HEK293 (cell line): ENCODE measurements at regions not wholly inside any gene's neighbourhood (a gene's known extent, or its start where the extent isn't known, plus 50 kb on each side); places are given as distances from the start of the nearest gene placed in this dataset.

Experiments
- PRDM1 ChIP-seq: fragments of 450-650 bp; formaldehyde crosslinking; IDR thresholded peaks from 2 replicates; pipeline ENCODE4; 2016; ENCODE audit warnings: missing biosample characterization, missing genetic modification characterization
- YY1 ChIP-seq: fragments of 450-650 bp; formaldehyde crosslinking; IDR thresholded peaks from 2 replicates; pipeline ENCODE4 v1.5.1; 2018; ENCODE audit warnings: missing biosample characterization, missing genetic modification characterization
- ZBTB17 ChIP-seq: fragments of 450-650 bp; formaldehyde crosslinking; IDR thresholded peaks from 2 replicates; pipeline ENCODE4 v1.5.1; 2016; ENCODE audit warnings: missing biosample characterization, missing genetic modification characterization
- ZBTB7A ChIP-seq: fragments of 450-650 bp; formaldehyde crosslinking; IDR thresholded peaks from 2 replicates; pipeline ENCODE4 v1.5.1; 2016; ENCODE audit warnings: low read depth, missing biosample characterization, missing genetic modification characterization
- ZNF138 ChIP-seq: fragments of 450-650 bp; formaldehyde crosslinking; IDR thresholded peaks from 2 replicates; pipeline ENCODE4 v1.5.1; 2016; ENCODE audit warnings: missing biosample characterization, missing genetic modification characterization, borderline replicate concordance
- ZNF248 ChIP-seq: fragments of 450-650 bp; formaldehyde crosslinking; IDR thresholded peaks from 2 replicates; pipeline ENCODE4 v1.5.1; 2017; ENCODE audit warnings: missing biosample characterization, missing genetic modification characterization
- ZNF274 ChIP-seq, 2 experiments: fragments of 200-500 bp in 1 of 2; fragments of 450-650 bp in 1 of 2; sonication (Bioruptor generic) in 1 of 2; formaldehyde crosslinking in 1 of 2; IDR thresholded peaks; 2 replicates each; pipeline versions ENCODE4 v1.5.1 to v1.6.1; 2014 to 2016; ENCODE audit warnings: borderline replicate concordance in 1 of 2, inconsistent platforms in 1 of 2, low read length in 1 of 2, missing biosample characterization in 1 of 2, missing genetic modification characterization in 1 of 2
- ZNF292 ChIP-seq: fragments of 450-650 bp; formaldehyde crosslinking; IDR thresholded peaks from 2 replicates; pipeline ENCODE4 v1.5.1; 2016; ENCODE audit warnings: low read depth, missing biosample characterization, missing genetic modification characterization, borderline replicate concordance
- ZNF354C ChIP-seq: fragments of 450-650 bp; formaldehyde crosslinking; IDR thresholded peaks from 2 replicates; pipeline ENCODE4 v1.5.1; 2016; ENCODE audit warnings: missing biosample characterization, missing genetic modification characterization, low read depth, borderline replicate concordance
- ZNF416 ChIP-seq: fragments of 450-650 bp; formaldehyde crosslinking; IDR thresholded peaks from 2 replicates; pipeline ENCODE4 v1.5.1; 2016; ENCODE audit warnings: missing biosample characterization, missing genetic modification characterization
- TF ChIP-seq, protein P1 (sequence below): fragments of 450-650 bp; formaldehyde crosslinking; IDR thresholded peaks from 2 replicates; pipeline ENCODE4 v1.5.1; 2016; ENCODE audit warnings: missing biosample characterization, missing genetic modification characterization
- TF ChIP-seq, protein P2 (sequence below): fragments of 450-650 bp; formaldehyde crosslinking; IDR thresholded peaks from 2 replicates; pipeline ENCODE4 v1.5.1; 2016; ENCODE audit warnings: missing biosample characterization, missing genetic modification characterization, low read depth

DNA sequence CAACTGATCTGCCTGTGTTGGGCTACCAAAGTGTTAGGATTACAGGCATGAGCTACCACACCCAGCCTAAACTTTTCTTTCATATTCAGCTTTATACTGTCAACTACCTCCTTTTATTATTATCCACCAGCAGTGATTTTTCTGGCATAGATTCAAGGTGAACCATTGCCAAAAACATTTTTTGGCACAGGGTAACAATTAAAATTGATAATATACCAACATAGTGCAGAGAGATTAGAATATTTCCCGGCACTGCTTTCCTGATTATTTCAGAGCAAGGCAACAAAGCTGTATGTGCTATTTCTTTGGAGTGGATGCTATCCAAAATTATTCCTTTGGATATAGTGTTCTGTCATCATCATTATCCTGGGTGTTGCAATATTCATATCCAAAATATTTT is 781.6 kb upstream of the SOX9 start:
- TF ChIP-seq ZNF138 (tag by site-specific recombination) (no peak), ZBTB17 (tag by site-specific recombination) (no peak), PRDM1 (no peak), ZNF292 (no peak), YY1 (no peak), ZNF354C (no peak), ZNF248 (tag by site-specific recombination) (no peak), ZNF416 (tag by site-specific recombination) (no peak), ZBTB7A (no peak), ZNF274 (IDR thresholded peaks at IDR 0.05; ENCODE audit: low read length) (no peak), ZNF274 (tag by site-specific recombination; IDR thresholded peaks at IDR 0.05; ENCODE audit: borderline replicate concordance) (no peak)
- TF ChIP-seq, protein P1, sequence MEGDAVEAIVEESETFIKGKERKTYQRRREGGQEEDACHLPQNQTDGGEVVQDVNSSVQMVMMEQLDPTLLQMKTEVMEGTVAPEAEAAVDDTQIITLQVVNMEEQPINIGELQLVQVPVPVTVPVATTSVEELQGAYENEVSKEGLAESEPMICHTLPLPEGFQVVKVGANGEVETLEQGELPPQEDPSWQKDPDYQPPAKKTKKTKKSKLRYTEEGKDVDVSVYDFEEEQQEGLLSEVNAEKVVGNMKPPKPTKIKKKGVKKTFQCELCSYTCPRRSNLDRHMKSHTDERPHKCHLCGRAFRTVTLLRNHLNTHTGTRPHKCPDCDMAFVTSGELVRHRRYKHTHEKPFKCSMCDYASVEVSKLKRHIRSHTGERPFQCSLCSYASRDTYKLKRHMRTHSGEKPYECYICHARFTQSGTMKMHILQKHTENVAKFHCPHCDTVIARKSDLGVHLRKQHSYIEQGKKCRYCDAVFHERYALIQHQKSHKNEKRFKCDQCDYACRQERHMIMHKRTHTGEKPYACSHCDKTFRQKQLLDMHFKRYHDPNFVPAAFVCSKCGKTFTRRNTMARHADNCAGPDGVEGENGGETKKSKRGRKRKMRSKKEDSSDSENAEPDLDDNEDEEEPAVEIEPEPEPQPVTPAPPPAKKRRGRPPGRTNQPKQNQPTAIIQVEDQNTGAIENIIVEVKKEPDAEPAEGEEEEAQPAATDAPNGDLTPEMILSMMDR (tag by site-specific recombination), result no peak
- TF ChIP-seq, protein P2, sequence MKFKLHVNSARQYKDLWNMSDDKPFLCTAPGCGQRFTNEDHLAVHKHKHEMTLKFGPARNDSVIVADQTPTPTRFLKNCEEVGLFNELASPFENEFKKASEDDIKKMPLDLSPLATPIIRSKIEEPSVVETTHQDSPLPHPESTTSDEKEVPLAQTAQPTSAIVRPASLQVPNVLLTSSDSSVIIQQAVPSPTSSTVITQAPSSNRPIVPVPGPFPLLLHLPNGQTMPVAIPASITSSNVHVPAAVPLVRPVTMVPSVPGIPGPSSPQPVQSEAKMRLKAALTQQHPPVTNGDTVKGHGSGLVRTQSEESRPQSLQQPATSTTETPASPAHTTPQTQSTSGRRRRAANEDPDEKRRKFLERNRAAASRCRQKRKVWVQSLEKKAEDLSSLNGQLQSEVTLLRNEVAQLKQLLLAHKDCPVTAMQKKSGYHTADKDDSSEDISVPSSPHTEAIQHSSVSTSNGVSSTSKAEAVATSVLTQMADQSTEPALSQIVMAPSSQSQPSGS (tag by site-specific recombination), result no peak
